Anterior cingulate cortex (tissue), 58 donors: ENCODE measurements at regions not wholly inside any gene's neighbourhood (a gene's known extent, or its start where the extent isn't known, plus 50 kb on each side); places are given as distances from the start of the nearest gene placed in this dataset.
"Not testable (repeated sequence)": the region's sequence is repeated elsewhere in the genome, so short reads cannot be mapped to it uniquely, and the experiment has no call there.

Experiments
- DNase-seq, 58 donors: peaks; one replicate each; lab custom pipeline; 2025; lab: John Stamatoyannopoulos, UW

DNA sequence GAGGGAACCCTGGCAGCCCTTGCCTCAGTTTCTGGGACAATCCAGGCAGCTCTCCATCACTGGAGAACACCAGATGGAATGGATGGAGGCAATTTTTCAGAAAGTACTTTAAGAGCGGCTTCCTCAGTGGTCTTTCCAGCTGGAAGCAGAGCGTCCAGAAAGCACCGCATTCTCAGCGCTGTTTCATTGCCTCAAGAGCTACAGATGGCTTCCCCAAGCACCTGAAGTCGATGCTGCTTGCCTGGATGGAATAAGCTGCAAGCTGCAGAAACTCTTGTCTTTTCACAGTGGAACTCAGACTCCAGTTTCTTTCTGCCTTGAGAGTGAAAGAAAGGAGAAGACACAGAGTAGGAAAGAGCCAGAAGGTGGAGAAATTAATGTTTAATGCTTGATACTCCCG lies 766.9 kb downstream of the TDRD15 start:
- DNase-seq: no peak

DNA sequence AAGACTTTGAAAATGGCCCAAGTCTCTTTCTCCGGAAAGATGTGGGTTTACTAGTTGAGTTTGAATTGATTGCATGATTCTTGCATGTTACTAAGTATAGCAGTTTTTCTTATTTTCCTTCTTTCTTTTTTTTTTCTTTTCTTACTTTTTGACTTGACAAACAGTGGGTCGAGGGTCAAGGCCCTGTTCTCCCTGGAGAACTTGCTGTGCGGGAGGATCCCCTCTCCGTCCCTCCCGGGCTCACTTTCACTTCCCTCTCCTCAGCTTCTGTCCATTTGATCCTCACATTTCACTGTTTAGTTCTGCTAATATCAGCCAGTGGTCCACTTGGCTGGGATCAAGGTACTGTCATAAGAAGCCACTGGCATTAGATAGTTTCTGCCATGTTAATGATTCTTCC lies 767.4 kb downstream of the TDRD15 start:
- DNase-seq: no peak

DNA sequence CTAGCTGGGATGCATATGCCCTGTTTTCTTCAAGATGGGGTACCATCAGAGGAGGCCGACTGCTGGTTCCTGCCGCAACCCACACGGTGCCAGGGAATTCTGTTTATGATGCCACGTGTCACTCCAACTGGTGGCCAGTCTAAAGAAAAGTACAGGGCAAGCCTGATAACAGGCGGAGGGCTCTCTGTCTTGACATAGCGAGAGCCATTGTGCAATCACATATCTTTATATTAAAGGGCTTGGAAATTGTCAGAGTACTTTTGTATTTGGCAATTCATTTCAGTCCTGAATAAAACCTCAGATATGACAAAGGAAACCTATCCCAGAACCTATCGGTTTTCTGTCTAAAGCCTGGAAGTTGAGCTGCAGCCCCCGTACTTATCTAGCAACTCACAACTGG lies 768.4 kb downstream of the TDRD15 start:
- DNase-seq: no peak

GRCh38 chr2:21895200-21895599 lies 771.4 kb downstream of the TDRD15 start:
- no peak for DNase-seq

GRCh38 chr2:21908712-21909380 lies 785.1 kb downstream of the TDRD15 start:
- not testable (repeated sequence) for DNase-seq

DNA sequence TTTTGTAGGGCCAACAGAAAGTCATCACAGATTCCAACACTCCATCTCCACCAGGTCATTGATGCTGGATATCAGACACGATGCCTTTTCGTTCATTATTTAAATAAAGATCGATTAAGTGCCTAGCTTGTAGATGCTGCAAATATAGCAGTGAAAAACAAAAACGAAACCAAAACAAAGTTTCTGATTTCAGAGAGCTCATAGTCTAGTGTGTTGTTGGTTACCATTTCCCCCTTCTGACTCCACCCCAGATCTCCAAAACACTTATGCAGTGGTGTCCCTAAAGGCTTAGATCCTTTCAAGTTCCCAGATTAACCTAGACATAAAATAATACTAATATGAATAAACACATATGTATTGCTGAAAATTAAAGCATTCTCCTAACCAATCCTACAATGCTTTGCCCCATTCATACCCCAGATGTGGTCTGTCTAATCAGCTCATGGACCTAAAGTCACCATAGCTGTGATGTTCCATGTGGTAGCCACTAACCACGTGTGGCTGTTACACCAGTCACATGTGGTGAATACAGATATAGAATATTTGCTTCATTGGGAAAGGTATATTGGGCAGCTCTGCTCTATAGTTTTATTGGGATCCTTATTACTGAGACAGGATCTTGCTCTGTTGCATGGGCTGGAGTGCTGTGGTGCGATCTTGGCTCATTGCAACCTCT lies 787.2 kb downstream of the TDRD15 start:
- no peak for DNase-seq

GRCh38 chr2:21912405-21912804 lies 788.6 kb downstream of the TDRD15 start:
- no peak for DNase-seq

DNA sequence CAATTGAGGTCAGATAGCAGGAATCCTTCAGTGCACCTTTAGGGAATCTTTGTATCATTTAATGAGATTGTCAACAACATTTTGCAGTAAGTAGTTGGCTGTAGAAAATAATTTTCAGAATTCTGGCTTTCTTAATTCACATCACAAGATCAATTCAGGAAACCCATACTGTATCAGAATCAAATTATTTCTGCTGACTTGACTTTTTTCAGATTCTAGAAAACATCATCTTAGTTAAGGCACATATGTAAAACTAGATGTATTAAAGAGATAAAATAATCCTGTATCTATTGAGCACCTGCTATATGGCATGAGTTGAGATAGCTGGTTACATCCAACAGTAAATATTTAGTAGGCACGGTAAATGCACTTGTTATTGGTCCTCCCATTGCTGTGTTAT lies 791.4 kb downstream of the TDRD15 start:
- no peak for DNase-seq

DNA sequence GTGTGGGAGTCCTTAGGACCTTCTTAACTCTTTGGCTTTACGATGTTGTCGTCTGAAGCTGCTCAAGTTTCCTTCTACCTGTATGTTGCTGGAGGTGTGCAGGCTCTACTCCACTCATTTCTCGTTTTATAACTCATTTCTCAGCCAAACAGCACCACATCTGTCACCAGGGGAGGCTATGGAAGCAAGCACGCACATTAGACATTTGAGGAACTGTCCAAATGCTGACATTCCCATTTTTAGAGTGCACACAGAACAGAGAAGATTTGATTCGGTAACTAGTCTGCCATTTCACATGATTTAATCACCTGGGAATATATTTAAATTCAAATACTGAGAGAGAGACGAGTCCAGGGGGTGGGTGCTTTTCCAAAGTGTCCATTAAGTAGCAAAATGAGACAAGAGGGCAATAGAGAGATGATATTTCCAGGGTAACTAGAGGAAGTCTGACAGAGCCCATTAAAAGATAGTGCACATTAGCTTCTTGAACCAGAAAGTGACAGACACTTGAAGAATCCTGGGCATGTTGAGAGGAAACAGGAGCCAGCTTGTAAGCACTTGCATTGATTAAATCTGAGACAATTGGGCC lies 793.3 kb downstream of the TDRD15 start:
- DNase-seq: no peak

DNA sequence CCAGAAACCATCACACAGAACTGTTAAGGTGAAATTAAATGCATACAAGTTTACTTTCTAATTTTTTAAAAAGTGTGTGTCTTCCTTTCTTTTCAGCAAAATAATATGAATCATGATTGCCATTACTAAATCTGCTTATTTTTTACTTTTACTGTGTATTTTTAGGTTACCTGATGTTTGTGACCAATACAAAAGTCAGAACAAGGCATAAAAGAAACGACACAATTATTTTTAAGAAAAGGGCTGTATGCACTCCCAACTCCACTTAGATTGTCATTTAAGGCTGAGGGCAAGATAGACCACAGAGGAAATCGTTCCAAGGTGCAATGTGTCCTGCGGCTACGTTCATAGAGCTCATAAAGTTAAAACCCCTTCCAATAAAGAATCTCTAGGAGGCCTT lies 797.0 kb downstream of the TDRD15 start:
- DNase-seq: no peak

DNA sequence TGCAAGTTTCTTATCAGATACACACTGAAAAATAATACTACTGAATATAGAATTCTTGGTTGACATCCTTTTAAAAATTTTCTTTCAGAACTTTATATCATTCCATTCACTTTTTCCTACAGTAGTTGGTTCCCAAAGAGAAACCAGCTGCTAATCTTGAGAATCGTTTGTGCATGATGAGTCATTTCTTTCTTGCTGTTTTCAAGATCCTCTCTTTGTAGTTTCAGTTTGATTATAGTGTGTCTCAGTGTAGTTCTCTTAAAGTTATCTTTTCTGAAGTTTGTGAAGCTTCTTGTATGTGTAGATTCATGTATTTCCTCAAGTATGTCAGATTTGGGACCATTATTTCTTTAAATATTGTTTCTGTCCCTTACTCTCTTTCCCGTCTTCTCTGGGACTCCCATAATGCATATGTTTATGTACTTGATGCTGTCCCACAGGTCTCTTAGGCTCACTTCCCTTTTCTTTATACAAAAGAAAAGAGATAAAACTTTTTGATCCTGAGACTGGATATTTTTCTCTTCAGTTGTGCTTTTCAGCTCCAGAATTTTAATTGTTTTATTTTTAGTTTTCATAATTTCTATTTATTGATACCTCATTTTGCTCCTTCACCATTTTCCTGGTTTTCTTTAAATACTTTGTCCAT lies 801.0 kb downstream of the TDRD15 start:
- no peak for DNase-seq

- DNase-seq: no peak
Measured at GRCh38 chr2:21928292-21928691, 804.5 kb downstream of the TDRD15 start.

DNA sequence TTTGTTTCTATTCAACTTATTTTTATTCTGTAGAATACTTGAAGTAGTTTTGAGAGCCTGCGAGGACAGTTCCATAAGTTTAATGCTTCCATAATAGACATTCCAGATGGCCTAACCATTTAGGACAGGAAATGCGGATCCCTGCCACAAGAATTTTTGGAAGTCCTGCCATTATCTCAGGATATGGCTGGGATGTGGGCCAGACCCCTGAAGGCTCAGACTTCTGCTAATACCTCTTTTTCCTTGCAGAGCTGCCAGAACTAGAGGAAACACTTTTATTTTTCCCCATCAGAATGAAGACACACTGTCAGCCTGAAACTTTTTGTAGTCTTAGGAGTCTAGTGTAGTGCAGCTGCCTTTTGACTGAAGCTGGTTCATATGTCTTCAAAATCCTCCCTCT lies 806.5 kb downstream of the TDRD15 start:
- peak in 8 of 58 donors; percentile 1 to 28 (median 4) for DNase-seq

DNA sequence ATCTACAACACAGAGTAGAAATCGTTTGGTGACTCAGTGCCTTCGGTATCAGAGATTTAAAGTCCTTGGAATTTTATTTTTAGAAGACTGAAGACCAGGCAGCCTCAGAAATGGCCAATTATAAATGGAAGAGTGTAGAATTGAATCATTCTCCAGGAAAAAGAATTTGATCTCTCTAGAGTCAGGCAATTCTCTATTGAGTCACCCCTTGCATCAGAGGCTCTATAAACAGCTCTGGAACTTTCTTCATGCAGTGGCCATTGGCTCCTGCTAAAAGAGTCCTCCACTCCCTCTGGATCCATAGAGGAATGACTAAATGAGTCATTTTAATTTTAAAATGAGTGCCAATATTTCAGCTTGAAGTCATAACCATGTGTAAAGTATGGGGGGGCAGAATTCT lies 816.2 kb downstream of the TDRD15 start:
- no peak for DNase-seq

- DNase-seq: no peak
Measured at GRCh38 chr2:21944536-21944935, 820.8 kb downstream of the TDRD15 start.

GRCh38 chr2:21945658-21946057 lies 821.9 kb downstream of the TDRD15 start:
- DNase-seq: no peak

DNA sequence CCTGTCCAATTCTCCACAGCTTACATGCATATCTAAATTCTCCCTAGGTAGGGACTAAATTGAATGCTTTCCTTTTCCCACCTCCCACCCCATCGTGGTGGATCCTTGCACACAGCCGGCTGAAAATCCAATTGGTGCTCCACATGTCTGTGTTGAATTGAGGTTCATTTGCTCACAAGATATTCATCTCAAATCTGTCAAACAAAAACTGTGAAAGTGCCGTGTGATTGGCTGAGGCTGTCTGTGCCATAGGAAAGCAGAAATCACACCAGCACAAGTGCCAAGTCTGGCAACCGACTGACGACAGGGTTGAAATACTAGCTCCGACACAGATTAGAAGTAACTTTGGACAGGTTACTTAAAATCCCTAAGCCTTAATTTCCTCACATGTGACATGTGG lies 823.3 kb downstream of the TDRD15 start:
- peak in 19 of 58 donors; percentile 1 to 39 (median 9) for DNase-seq

DNA sequence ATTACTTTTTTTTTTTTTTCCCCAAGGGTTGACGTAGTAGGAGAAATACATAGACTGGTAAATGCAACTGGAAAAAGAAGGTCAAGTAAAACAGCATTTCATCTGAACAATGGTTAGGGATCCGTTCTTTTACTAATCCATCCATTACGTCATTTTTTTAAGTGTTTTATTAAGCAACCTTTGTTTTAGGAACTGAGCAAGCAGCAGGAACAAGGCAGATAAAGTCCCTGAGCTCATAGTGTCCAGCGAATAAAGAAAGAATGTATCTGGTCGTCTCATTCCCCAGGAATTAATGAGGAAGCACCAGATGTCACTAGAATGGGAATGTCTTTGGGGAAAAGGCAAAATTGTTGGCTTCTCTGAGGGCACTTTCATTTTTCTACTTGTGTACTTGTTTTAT lies 842.4 kb downstream of the TDRD15 start:
- DNase-seq: no peak

DNA sequence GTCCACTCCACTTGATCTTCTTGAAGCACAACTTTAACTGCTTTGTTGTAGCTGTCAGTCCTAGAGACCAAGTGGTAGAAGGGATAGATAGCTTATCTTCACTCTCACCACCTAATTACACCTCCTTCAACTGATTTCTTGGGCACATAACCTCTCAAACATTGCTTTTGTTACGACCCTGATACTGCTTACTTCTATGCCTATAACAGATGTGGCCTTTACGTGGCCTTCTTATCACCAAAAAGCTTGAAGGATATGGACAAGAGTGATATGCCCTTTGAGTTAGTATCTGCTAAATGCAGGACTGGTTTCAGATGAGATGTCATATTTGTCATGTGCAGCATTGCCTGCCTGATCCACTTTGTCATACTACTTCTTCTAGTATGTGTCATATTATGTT lies 847.2 kb downstream of the TDRD15 start:
- no peak for DNase-seq

- no peak for DNase-seq
Measured at GRCh38 chr2:21972586-21972985, 848.8 kb downstream of the TDRD15 start.

DNA sequence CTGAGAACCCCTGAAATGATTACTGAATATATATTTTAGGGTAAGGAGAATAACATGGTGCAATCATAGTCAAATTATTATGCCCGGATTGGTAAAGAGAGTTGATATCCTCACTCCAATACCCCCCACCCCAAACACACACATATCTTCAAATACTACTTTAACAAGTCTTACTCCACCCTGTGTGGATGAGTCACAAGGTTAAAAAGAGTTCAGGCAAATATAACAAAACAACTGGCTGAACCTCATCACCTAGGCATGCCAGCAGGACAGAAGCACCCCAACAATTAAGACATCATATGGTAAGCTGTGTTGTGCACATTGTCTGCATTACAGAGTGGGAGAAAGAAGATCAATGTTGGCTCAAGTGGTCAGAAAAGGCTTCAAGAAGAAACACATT lies 857.4 kb downstream of the TDRD15 start:
- DNase-seq: no peak

GRCh38 chr2:21993002-21993401 lies 869.2 kb downstream of the TDRD15 start:
- DNase-seq: no peak
